HUES48 (cell line): ENCODE measurements at regions not wholly inside any gene's neighbourhood (a gene's known extent, or its start where the extent isn't known, plus 50 kb on each side); places are given as distances from the start of the nearest gene placed in this dataset.
A peak's percentile ranks its signal among the peaks of the same experiment; 100 is the strongest.
"Not testable (repeated sequence)": the region's sequence is repeated elsewhere in the genome, so short reads cannot be mapped to it uniquely, and the experiment has no call there.

Experiments used
- H3K27ac ChIP-seq: one replicate; pipeline ENCODE4 v1.7.0; 2013; ENCODE audit warnings: low read depth, low read length, inconsistent platforms
- H3K27me3 ChIP-seq: 2 replicates; pipeline ENCODE4 v1.6.1; 2013; ENCODE audit warnings: mild to moderate bottlenecking, low read length; ENCODE audit not compliant: control insufficient read depth, insufficient read depth
- H3K36me3 ChIP-seq: 2 replicates; pipeline ENCODE4 v1.6.1; 2013; ENCODE audit warnings: low read length; ENCODE audit not compliant: control insufficient read depth, insufficient read depth
- H3K4me1 ChIP-seq: 2 replicates; pipeline ENCODE4 v1.6.1; 2013; ENCODE audit warnings: mild to moderate bottlenecking, low read length; ENCODE audit not compliant: control insufficient read depth, insufficient read depth
- H3K4me3 ChIP-seq: 2 replicates; pipeline ENCODE4 v1.5.1; 2013; ENCODE audit warnings: mild to moderate bottlenecking, low read depth, low read length
- H3K9ac ChIP-seq: 2 replicates; pipeline ENCODE4 v1.6.1; 2013; ENCODE audit warnings: mild to moderate bottlenecking, low read depth, low read length, moderate library complexity
- H3K9me3 ChIP-seq: 2 replicates; pipeline ENCODE4 v1.6.1; 2013; ENCODE audit warnings: low read length; ENCODE audit not compliant: control insufficient read depth, insufficient read depth

DNA sequence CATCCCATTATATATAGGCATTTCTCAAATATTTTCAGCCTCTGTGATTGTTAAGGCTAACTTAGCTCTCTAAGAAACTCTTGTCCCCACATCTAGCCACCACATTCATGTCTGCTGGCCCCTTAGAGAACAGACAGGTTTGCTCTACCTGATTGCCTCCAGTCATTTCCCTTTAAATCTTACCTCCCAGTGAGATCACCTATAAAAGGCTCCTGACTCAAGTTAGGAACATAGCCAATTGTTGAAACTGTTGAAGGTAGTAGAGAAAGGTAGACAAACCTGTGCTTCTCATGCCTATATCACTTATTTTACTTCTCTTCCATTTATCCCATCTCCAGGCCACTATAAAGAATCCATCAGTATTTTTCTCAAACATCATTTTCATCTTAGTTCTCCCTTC lies 771.4 kb downstream of the DIAPH3 start:
- H3K4me1 ChIP-seq: peaks cover 3% of the 10 kb centered on the region; the same call in 1 of the 2 replicates

DNA sequence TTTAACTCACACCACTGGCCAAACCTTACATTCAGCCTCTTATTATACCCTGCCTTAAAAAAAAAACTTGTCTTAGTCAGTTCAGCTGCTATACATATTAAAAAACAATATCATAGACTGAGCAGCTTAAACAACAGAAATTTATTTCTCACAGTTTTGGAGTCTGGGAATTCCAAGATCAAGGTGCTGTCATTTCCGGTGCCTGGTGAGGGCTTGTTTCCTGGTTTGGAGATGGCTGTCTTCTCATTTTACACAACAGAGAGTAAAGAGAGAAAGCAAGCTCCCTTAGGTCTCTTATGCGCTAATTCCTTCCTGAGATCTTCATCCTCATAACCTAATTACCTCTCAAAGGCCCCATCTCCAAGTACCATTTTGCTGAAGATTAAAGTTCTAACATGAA lies 769.2 kb downstream of the DIAPH3 start:
- Histone ChIP-seq H3K9ac (no peak overlapping the region), H3K36me3 (no peaks in the 10 kb centered on the region), H3K4me3 (no peak overlapping the region), H3K27ac (no peak overlapping the region), H3K27me3 (no peaks in the 10 kb centered on the region), H3K4me1 (peaks cover 3% of the 10 kb centered on the region; the same call in 1 of the 2 replicates), H3K9me3 (no peaks in the 10 kb centered on the region)

More for the DNA sequence above, 771.4 kb downstream of the DIAPH3 start:
- H3K27ac ChIP-seq: no peak overlapping the region
- H3K9ac ChIP-seq: no peak overlapping the region
- no peaks in the 10 kb centered on the region for H3K27me3 ChIP-seq
- no peaks in the 10 kb centered on the region for H3K36me3 ChIP-seq
- H3K4me3 ChIP-seq: no peak overlapping the region
- H3K9me3 ChIP-seq: no peaks in the 10 kb centered on the region

DNA sequence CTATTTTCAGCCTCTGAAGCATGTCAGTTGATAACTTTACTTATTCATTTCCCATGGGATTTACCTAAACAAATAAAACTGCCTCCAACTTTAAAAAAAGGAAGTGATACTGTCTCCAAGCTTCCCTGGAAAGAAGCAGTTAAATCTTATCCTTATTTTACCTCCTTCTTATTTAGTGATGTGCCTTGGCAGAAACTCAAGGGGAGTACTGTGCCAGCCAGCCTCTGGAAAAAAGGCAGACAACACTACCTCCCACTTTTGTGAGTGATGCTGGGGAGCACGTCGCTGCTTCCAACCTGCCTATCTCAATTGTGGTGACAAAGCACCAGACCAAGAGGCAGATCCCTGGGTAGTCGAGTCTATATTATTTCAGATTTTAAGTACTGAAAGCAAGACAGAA lies 765.6 kb downstream of the DIAPH3 start:
- H3K27ac ChIP-seq: no peak overlapping the region
- H3K9me3 ChIP-seq: peaks cover under 1% of the 10 kb centered on the region; the same call in 1 of the 2 replicates
- no peaks in the 10 kb centered on the region for H3K36me3 ChIP-seq
- no peaks in the 10 kb centered on the region for H3K4me1 ChIP-seq
- no peak overlapping the region for H3K4me3 ChIP-seq
- no peak overlapping the region for H3K9ac ChIP-seq
- no peaks in the 10 kb centered on the region for H3K27me3 ChIP-seq

GRCh38 chr13:59398661-59399060 lies 765.1 kb downstream of the DIAPH3 start:
- Histone ChIP-seq H3K4me3 (no peak overlapping the region), H3K9me3 (peaks cover 4% of the 10 kb centered on the region; the same call in 1 of the 2 replicates), H3K9ac (no peak overlapping the region), H3K36me3 (no peaks in the 10 kb centered on the region), H3K4me1 (no peaks in the 10 kb centered on the region), H3K27ac (no peak overlapping the region), H3K27me3 (no peaks in the 10 kb centered on the region)

DNA sequence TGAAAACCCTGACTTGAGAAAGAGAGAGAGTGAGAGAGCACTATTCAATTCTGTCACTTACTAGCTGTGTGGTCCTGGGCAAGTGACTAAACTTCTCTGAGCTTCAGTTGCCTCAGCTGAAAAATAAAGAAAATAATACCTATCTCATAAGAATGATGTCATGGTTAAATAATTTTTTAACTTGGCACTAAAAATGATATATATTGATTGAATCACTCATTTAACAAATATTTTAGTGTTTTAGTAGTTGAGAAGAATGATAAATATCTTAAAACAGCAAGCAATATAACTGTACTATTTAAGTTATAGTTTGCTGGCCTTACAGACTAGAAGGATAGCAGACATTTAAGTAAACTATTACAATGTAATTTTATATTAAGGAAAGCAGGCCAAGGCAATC lies 764.2 kb downstream of the DIAPH3 start:
- H3K36me3 ChIP-seq: no peaks in the 10 kb centered on the region
- no peak overlapping the region for H3K27ac ChIP-seq
- no peaks in the 10 kb centered on the region for H3K27me3 ChIP-seq
- H3K4me3 ChIP-seq: no peak overlapping the region
- H3K9me3 ChIP-seq: peaks cover 4% of the 10 kb centered on the region; the same call in 1 of the 2 replicates
- H3K4me1 ChIP-seq: no peaks in the 10 kb centered on the region
- H3K9ac ChIP-seq: no peak overlapping the region

- H3K27me3 ChIP-seq: no peaks in the 10 kb centered on the region
- H3K4me1 ChIP-seq: peaks cover 18% of the 10 kb centered on the region
- peaks cover 20% of the 10 kb centered on the region for H3K9me3 ChIP-seq
- no peak overlapping the region for H3K9ac ChIP-seq
- H3K27ac ChIP-seq: no peak overlapping the region
- no peak overlapping the region for H3K4me3 ChIP-seq
- H3K36me3 ChIP-seq: no peaks in the 10 kb centered on the region
Measured at GRCh38 chr13:59404331-59404730, 759.4 kb downstream of the DIAPH3 start.

- Histone ChIP-seq H3K4me1 (peaks cover 25% of the 10 kb centered on the region), H3K9me3 (peaks cover 20% of the 10 kb centered on the region)
- not testable (repeated sequence) for H3K9ac ChIP-seq, H3K36me3 ChIP-seq, H3K27me3 ChIP-seq, H3K27ac ChIP-seq, H3K4me3 ChIP-seq
Measured at GRCh38 chr13:59407251-59407650, 756.5 kb downstream of the DIAPH3 start.

DNA sequence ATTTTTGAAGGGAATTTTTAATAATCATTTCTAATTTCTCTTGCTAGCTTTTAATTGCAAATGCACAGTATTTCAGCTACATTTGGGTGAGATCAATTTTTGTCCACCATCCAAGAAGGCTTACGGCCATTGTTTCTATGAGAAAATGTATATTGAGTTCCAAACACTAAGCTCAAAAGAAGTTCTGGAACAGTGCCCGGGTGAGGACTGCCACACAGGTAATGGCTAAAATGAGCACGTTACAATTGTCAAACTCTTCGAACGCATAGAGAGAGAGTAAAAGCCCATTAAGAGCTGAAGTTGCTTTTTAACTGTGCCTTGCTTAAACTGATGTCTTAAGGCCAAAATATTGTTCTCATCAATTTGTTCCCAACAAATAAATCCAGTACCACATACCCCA lies 755.0 kb downstream of the DIAPH3 start:
- no peak overlapping the region for H3K4me3 ChIP-seq
- H3K4me1 ChIP-seq: peaks cover 32% of the 10 kb centered on the region
- H3K36me3 ChIP-seq: no peaks in the 10 kb centered on the region
- H3K27ac ChIP-seq: peak overlapping the region; percentile 95
- H3K9me3 ChIP-seq: peaks cover 16% of the 10 kb centered on the region
- no peaks in the 10 kb centered on the region for H3K27me3 ChIP-seq
- H3K9ac ChIP-seq: no peak overlapping the region

GRCh38 chr13:59409211-59409610 lies 754.5 kb downstream of the DIAPH3 start:
- no peaks in the 10 kb centered on the region for H3K27me3 ChIP-seq
- H3K4me3 ChIP-seq: no peak overlapping the region
- H3K4me1 ChIP-seq: peaks cover 32% of the 10 kb centered on the region
- peak overlapping the region; percentile 35 for H3K9ac ChIP-seq
- H3K27ac ChIP-seq: peak overlapping the region; percentile 95
- no peaks in the 10 kb centered on the region for H3K36me3 ChIP-seq
- peaks cover 16% of the 10 kb centered on the region for H3K9me3 ChIP-seq

GRCh38 chr13:59409634-59410200 lies 754.0 kb downstream of the DIAPH3 start:
- peak overlapping the region; percentile 3; the same call in 1 of the 2 replicates for H3K4me3 ChIP-seq
- peaks cover 32% of the 10 kb centered on the region for H3K4me1 ChIP-seq
- no peaks in the 10 kb centered on the region for H3K36me3 ChIP-seq
- no peaks in the 10 kb centered on the region for H3K27me3 ChIP-seq
- peak overlapping the region; percentile 35 for H3K9ac ChIP-seq
- H3K9me3 ChIP-seq: peaks cover 16% of the 10 kb centered on the region
- H3K27ac ChIP-seq: peak overlapping the region; percentile 95

DNA sequence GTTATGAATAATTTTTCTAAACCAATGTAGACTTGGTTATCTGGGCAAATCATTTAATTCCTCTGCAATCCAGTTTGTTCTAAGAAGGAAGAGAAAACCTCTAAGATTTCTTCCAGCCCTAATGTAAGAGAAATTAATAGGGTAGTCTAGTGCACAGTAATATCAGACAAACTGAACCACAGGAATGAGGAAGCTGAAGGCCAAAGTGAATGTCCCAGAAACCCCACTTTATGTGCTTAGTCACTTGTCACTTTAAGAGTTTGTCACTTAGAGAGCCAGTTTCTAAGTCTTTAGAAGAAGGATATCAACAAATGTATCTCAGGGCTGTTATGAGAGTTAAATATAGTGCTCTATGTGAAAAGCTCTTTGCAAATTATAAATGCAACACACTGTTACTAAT lies 750.6 kb downstream of the DIAPH3 start:
- Histone ChIP-seq H3K4me3 (no peak overlapping the region), H3K27ac (peak overlapping the region; percentile 22), H3K9ac (no peak overlapping the region), H3K36me3 (no peaks in the 10 kb centered on the region), H3K27me3 (no peaks in the 10 kb centered on the region), H3K4me1 (peaks cover 34% of the 10 kb centered on the region), H3K9me3 (no peaks in the 10 kb centered on the region)
